ENCODE measurements at regions not wholly inside any gene's neighbourhood (a gene's known extent, or its start where the extent isn't known, plus 50 kb on each side); places are given as distances from the start of the nearest gene placed in this dataset.

DNA sequence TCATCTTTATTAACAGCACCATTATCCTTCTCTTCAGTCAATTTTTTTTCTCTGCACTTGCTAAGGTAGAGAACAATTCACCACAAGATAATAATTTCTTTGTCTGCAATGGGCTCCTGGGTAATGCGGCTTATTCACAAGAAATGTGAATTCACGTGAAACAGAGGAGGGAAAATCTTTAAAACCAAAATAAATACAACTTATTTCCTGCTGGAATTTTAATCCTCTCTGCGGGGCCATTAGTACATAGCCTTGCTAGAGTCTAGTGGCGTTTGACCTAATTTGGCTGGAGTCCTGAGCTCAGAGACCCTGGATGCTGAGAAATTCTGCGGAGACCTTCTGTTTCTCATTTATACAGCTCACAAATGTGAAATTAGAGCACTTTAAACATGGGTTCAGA, 319.3 kb upstream of the MMADHC start:
- Histone ChIP-seq H3K9me3 (no peaks in the 10 kb centered on the region), H3K36me3 (no peaks in the 10 kb centered on the region), H3K4me1 (peaks cover 0 to 12% (median 5%) of the 10 kb centered on the region in 4 donors), H3K4me3 (no peak overlapping the region), H3K27ac (no peak overlapping the region), H3K27me3 (no peaks in the 10 kb centered on the region)
- intact Hi-C loops (cut with DNase I; ENCODE audit: low total_unique reads), result no loop called here
- DNase-seq, result no peak
- TF ChIP-seq EP300 (IDR thresholded peaks at IDR 0.05), result no peak
- no peak for TF ChIP-seq POLR2AphosphoS5 (IDR thresholded peaks at IDR 0.05)
- TF ChIP-seq, protein P1, sequence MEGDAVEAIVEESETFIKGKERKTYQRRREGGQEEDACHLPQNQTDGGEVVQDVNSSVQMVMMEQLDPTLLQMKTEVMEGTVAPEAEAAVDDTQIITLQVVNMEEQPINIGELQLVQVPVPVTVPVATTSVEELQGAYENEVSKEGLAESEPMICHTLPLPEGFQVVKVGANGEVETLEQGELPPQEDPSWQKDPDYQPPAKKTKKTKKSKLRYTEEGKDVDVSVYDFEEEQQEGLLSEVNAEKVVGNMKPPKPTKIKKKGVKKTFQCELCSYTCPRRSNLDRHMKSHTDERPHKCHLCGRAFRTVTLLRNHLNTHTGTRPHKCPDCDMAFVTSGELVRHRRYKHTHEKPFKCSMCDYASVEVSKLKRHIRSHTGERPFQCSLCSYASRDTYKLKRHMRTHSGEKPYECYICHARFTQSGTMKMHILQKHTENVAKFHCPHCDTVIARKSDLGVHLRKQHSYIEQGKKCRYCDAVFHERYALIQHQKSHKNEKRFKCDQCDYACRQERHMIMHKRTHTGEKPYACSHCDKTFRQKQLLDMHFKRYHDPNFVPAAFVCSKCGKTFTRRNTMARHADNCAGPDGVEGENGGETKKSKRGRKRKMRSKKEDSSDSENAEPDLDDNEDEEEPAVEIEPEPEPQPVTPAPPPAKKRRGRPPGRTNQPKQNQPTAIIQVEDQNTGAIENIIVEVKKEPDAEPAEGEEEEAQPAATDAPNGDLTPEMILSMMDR (IDR thresholded peaks at IDR 0.05), result no peak
- no peak for TF ChIP-seq POLR2A (IDR thresholded peaks at IDR 0.05)
- WGBS, 5 donors, result 72 to 82% (median 74%) methylated on average over 5 of the region's 5 CpGs

DNA sequence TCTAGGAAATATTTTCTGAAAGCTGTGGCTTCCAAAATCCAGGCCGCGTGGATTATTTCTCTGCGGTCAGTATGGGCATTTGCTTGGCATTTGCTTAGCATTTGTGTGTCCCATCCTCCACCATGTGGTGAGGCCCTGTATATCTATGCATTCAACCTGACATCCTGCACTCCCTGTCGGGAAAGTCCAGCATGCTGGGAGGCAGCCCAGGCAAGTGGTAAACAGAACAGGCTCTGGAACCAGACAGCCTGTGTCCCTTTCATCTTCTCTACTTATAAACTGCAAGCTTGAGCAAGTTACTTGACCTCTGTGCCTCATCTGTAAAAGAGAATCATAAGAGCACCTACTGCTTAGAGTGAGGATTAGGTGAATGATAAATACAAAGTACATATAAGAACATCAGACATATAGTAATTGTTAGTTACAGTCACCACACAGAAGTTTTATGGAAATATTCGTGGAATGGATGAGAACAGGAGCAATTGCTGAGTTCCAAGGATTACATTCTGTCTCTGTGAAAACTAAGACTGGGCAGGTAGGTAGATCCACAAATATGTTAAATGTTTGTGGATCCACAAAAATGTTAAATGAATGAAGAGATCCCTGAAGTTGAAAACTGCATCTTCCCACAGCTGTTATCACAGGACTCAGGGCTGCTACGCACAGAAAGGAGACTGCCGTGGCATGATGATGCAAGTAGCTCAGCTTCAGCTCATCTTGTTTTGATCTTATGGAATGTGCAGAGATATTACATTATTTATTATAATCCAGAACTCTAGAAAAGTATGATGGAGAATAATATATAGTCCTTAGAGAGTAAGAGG, 317.0 kb upstream of the MMADHC start:
- TF ChIP-seq, protein P1 (IDR thresholded peaks at IDR 0.05), result no peak
- TF ChIP-seq EP300 (IDR thresholded peaks at IDR 0.05) (no peak), POLR2A (IDR thresholded peaks at IDR 0.05) (no peak), POLR2AphosphoS5 (IDR thresholded peaks at IDR 0.05) (no peak)
- 76 to 84% (median 79%) methylated on average over 7 of the region's 7 CpGs for WGBS, 5 donors
- Histone ChIP-seq H3K27ac (no peak overlapping the region), H3K9me3 (no peaks in the 10 kb centered on the region), H3K4me1 (peaks cover 0 to 12% (median 5%) of the 10 kb centered on the region in 4 donors), H3K36me3 (no peaks in the 10 kb centered on the region), H3K4me3 (no peak overlapping the region), H3K27me3 (no peaks in the 10 kb centered on the region)
- intact Hi-C loops (cut with DNase I; ENCODE audit: low total_unique reads), result no loop called here
- DNase-seq, result no peak

DNA sequence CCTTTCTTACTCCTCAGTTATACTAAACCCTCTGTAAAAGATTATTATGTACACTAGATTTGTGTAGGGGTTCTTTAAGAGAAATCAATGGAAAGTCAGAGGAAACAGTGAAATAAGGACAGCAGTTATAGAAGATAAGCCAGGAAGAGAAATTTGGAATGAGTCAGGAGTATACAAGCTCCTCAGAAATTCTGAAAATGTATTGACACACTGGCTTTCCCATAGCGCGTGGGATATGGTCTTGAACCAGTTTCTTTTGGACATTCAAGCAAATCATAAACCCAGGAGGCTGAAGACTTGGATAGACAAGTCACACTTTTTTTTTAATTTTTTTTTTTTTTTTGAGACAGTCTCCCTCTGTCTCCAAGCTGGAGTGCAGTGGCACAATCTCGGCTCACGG, 316.1 kb upstream of the MMADHC start:
- WGBS, 5 donors, result 93 to 98% (median 95%) methylated on average over 4 of the region's 4 CpGs
- no peak for DNase-seq
- intact Hi-C loops (cut with DNase I; ENCODE audit: low total_unique reads), result no loop called here
- Histone ChIP-seq H3K36me3 (no peaks in the 10 kb centered on the region), H3K4me1 (peaks cover 0 to 2% (median 0%) of the 10 kb centered on the region in 4 donors), H3K9me3 (no peaks in the 10 kb centered on the region), H3K27ac (no peak overlapping the region), H3K4me3 (no peak overlapping the region), H3K27me3 (no peaks in the 10 kb centered on the region)
- no peak for TF ChIP-seq EP300 (IDR thresholded peaks at IDR 0.05)
- TF ChIP-seq POLR2A (IDR thresholded peaks at IDR 0.05), result no peak
- TF ChIP-seq, protein P1 (IDR thresholded peaks at IDR 0.05), result no peak
- TF ChIP-seq POLR2AphosphoS5 (IDR thresholded peaks at IDR 0.05), result no peak

DNA sequence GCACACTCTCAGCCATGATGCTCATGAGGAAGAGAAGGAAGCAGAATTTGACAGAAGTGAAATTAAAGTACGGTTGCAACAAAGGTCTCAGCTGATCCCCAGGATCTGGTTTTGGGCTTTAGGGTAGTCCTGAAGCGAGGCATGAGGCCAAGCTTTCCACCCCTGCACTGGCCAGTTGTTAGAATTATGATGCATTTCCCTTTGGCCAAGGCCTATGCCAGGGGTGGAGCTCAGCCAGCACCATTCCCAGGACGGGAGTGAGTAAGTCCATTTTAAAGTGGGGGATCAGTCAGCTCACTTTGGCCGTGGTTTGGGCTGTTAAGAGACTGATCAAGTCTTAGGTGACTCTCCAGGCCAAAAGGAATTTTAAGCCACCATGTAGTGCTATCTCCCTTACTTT, 314.5 kb upstream of the MMADHC start:
- Histone ChIP-seq H3K27me3 (no peaks in the 10 kb centered on the region), H3K4me1 (no peaks in the 10 kb centered on the region), H3K27ac (no peak overlapping the region), H3K4me3 (no peak overlapping the region), H3K9me3 (no peaks in the 10 kb centered on the region), H3K36me3 (no peaks in the 10 kb centered on the region)
- DNase-seq, result no peak
- TF ChIP-seq POLR2A (IDR thresholded peaks at IDR 0.05) (no peak), EP300 (IDR thresholded peaks at IDR 0.05) (no peak), POLR2AphosphoS5 (IDR thresholded peaks at IDR 0.05) (no peak)
- TF ChIP-seq, protein P1 (IDR thresholded peaks at IDR 0.05), result no peak
- intact Hi-C loops (cut with DNase I; ENCODE audit: low total_unique reads), result no loop called here
- 61 to 80% (median 74%) methylated on average over 4 of the region's 4 CpGs for WGBS, 5 donors

Data from stomach (tissue), 8 donors.